ENCODE measurements at regions not wholly inside any gene's neighbourhood (a gene's known extent, or its start where the extent isn't known, plus 50 kb on each side); places are given as distances from the start of the nearest gene placed in this dataset.

- CTCF ChIA-PET = no interaction called here
- DNase-seq = no peak
- no peak for ATAC-seq
- no peaks in the 10 kb centered on the region for H3K4me1 Mint-ChIP-seq
- H3K9me3 Mint-ChIP-seq (ENCODE audit: low read depth) = peaks cover 23% of the 10 kb centered on the region
- H3K27me3 Mint-ChIP-seq = no peaks in the 10 kb centered on the region
- no peaks in the 10 kb centered on the region for H3K36me3 Mint-ChIP-seq
- H3K27ac Mint-ChIP-seq = no peak overlapping the region
- no peak overlapping the region for H3K4me3 Mint-ChIP-seq
These were observed 1088.7 kb upstream of the AUTS2 start for GRCh38 chr7:68509603-68510002.

- H3K36me3 Mint-ChIP-seq = no peaks in the 10 kb centered on the region
- H3K27me3 Mint-ChIP-seq = no peaks in the 10 kb centered on the region
- H3K27ac Mint-ChIP-seq = no peak overlapping the region
- ATAC-seq (no peak), DNase-seq (no peak)
- no peak overlapping the region for H3K4me3 Mint-ChIP-seq
- no peaks in the 10 kb centered on the region for H3K4me1 Mint-ChIP-seq
- CTCF ChIA-PET = no interaction called here
- peaks cover 20% of the 10 kb centered on the region for H3K9me3 Mint-ChIP-seq (ENCODE audit: low read depth)
These were observed 1087.0 kb upstream of the AUTS2 start for GRCh38 chr7:68511281-68511680.

- ATAC-seq (no peak), DNase-seq (no peak)
- Mint-ChIP-seq H3K27ac (no peak overlapping the region), H3K4me1 (no peaks in the 10 kb centered on the region), H3K4me3 (no peak overlapping the region), H3K36me3 (no peaks in the 10 kb centered on the region), H3K9me3 (ENCODE audit: low read depth) (peaks cover 17% of the 10 kb centered on the region), H3K27me3 (no peaks in the 10 kb centered on the region)
- CTCF ChIA-PET = no interaction called here
These were observed 1085.8 kb upstream of the AUTS2 start for GRCh38 chr7:68512466-68512865.

- Mint-ChIP-seq H3K27me3 (no peaks in the 10 kb centered on the region), H3K4me3 (no peak overlapping the region), H3K9me3 (ENCODE audit: low read depth) (peaks cover 20% of the 10 kb centered on the region), H3K27ac (no peak overlapping the region), H3K36me3 (no peaks in the 10 kb centered on the region), H3K4me1 (no peaks in the 10 kb centered on the region)
- ATAC-seq = no peak
- CTCF ChIA-PET = no interaction called here
- DNase-seq = no peak
These were observed 1080.2 kb upstream of the AUTS2 start for GRCh38 chr7:68518060-68518459.

GRCh38 chr7:68524126-68524525 is 1074.1 kb upstream of the AUTS2 start:
- Mint-ChIP-seq H3K4me1 (no peaks in the 10 kb centered on the region), H3K9me3 (ENCODE audit: low read depth) (peaks cover 34% of the 10 kb centered on the region), H3K36me3 (no peaks in the 10 kb centered on the region), H3K27me3 (no peaks in the 10 kb centered on the region), H3K4me3 (no peak overlapping the region), H3K27ac (no peak overlapping the region)
- no peak for DNase-seq
- CTCF ChIA-PET = no interaction called here
- no peak for ATAC-seq

- Mint-ChIP-seq H3K36me3 (no peaks in the 10 kb centered on the region), H3K4me3 (no peak overlapping the region), H3K27ac (no peak overlapping the region), H3K27me3 (no peaks in the 10 kb centered on the region), H3K9me3 (ENCODE audit: low read depth) (peaks cover 27% of the 10 kb centered on the region), H3K4me1 (no peaks in the 10 kb centered on the region)
- ATAC-seq (no peak), DNase-seq (no peak)
- CTCF ChIA-PET = no interaction called here
These were observed 1069.1 kb upstream of the AUTS2 start for GRCh38 chr7:68529221-68529620.

- ATAC-seq (no peak), DNase-seq (no peak)
- Mint-ChIP-seq H3K27me3 (no peaks in the 10 kb centered on the region), H3K9me3 (ENCODE audit: low read depth) (peaks cover 12% of the 10 kb centered on the region), H3K36me3 (no peaks in the 10 kb centered on the region), H3K27ac (no peak overlapping the region), H3K4me1 (no peaks in the 10 kb centered on the region), H3K4me3 (no peak overlapping the region)
- CTCF ChIA-PET = no interaction called here
These were observed 1063.0 kb upstream of the AUTS2 start for GRCh38 chr7:68535266-68535665.

GRCh38 chr7:68537051-68537773 is 1061.1 kb upstream of the AUTS2 start:
- Mint-ChIP-seq H3K27me3 (no peaks in the 10 kb centered on the region), H3K9me3 (ENCODE audit: low read depth) (peaks cover 15% of the 10 kb centered on the region), H3K27ac (no peak overlapping the region), H3K36me3 (no peaks in the 10 kb centered on the region), H3K4me3 (no peak overlapping the region), H3K4me1 (no peaks in the 10 kb centered on the region)
- CTCF ChIA-PET = no interaction called here
- no peak for ATAC-seq
- DNase-seq = no peak

GRCh38 chr7:68537774-68538071 is 1060.6 kb upstream of the AUTS2 start:
- no peaks in the 10 kb centered on the region for H3K4me1 Mint-ChIP-seq
- CTCF ChIA-PET = no interaction called here
- no peaks in the 10 kb centered on the region for H3K27me3 Mint-ChIP-seq
- no peak for ATAC-seq
- no peak overlapping the region for H3K27ac Mint-ChIP-seq
- no peak overlapping the region for H3K4me3 Mint-ChIP-seq
- peaks cover 16% of the 10 kb centered on the region for H3K9me3 Mint-ChIP-seq (ENCODE audit: low read depth)
- no peak for DNase-seq
- H3K36me3 Mint-ChIP-seq = no peaks in the 10 kb centered on the region

GRCh38 chr7:68542831-68543230 is 1055.4 kb upstream of the AUTS2 start:
- Mint-ChIP-seq H3K9me3 (ENCODE audit: low read depth) (peaks cover 23% of the 10 kb centered on the region), H3K4me1 (no peaks in the 10 kb centered on the region)
- CTCF ChIA-PET = no interaction called here

GRCh38 chr7:68544851-68545250 is 1053.4 kb upstream of the AUTS2 start:
- DNase-seq (no peak), ATAC-seq (no peak)
- no peak overlapping the region for H3K4me3 Mint-ChIP-seq
- no peaks in the 10 kb centered on the region for H3K27me3 Mint-ChIP-seq
- no peaks in the 10 kb centered on the region for H3K36me3 Mint-ChIP-seq
- no peaks in the 10 kb centered on the region for H3K4me1 Mint-ChIP-seq
- no peak overlapping the region for H3K27ac Mint-ChIP-seq
- CTCF ChIA-PET = no interaction called here
- H3K9me3 Mint-ChIP-seq (ENCODE audit: low read depth) = peaks cover 18% of the 10 kb centered on the region

More at GRCh38 chr7:68542831-68543230, 1055.4 kb upstream of the AUTS2 start:
- no peak for DNase-seq
- no peaks in the 10 kb centered on the region for H3K36me3 Mint-ChIP-seq
- H3K27ac Mint-ChIP-seq = no peak overlapping the region
- no peaks in the 10 kb centered on the region for H3K27me3 Mint-ChIP-seq
- ATAC-seq = no peak
- no peak overlapping the region for H3K4me3 Mint-ChIP-seq

GRCh38 chr7:68547181-68547580 is 1051.1 kb upstream of the AUTS2 start:
- H3K27ac Mint-ChIP-seq = no peak overlapping the region
- H3K4me1 Mint-ChIP-seq = no peaks in the 10 kb centered on the region
- CTCF ChIA-PET = no interaction called here
- H3K36me3 Mint-ChIP-seq = no peaks in the 10 kb centered on the region
- DNase-seq (no peak), ATAC-seq (no peak)
- no peaks in the 10 kb centered on the region for H3K27me3 Mint-ChIP-seq
- peaks cover 13% of the 10 kb centered on the region for H3K9me3 Mint-ChIP-seq (ENCODE audit: low read depth)
- H3K4me3 Mint-ChIP-seq = no peak overlapping the region

GRCh38 chr7:68547799-68548198 is 1050.5 kb upstream of the AUTS2 start:
- ATAC-seq (no peak), DNase-seq (no peak)
- Mint-ChIP-seq H3K36me3 (no peaks in the 10 kb centered on the region), H3K4me1 (no peaks in the 10 kb centered on the region), H3K27ac (no peak overlapping the region), H3K27me3 (no peaks in the 10 kb centered on the region), H3K9me3 (ENCODE audit: low read depth) (peaks cover 12% of the 10 kb centered on the region), H3K4me3 (no peak overlapping the region)
- CTCF ChIA-PET = no interaction called here

- DNase-seq (no peak), ATAC-seq (no peak)
- Mint-ChIP-seq H3K27ac (no peak overlapping the region), H3K4me3 (no peak overlapping the region), H3K4me1 (no peaks in the 10 kb centered on the region), H3K9me3 (ENCODE audit: low read depth) (peaks cover 14% of the 10 kb centered on the region), H3K27me3 (no peaks in the 10 kb centered on the region), H3K36me3 (no peaks in the 10 kb centered on the region)
- CTCF ChIA-PET = no interaction called here
These were observed 1048.2 kb upstream of the AUTS2 start for GRCh38 chr7:68550027-68550426.

- H3K27ac Mint-ChIP-seq = no peak overlapping the region
- H3K27me3 Mint-ChIP-seq = no peaks in the 10 kb centered on the region
- H3K36me3 Mint-ChIP-seq = no peaks in the 10 kb centered on the region
- ATAC-seq (no peak), DNase-seq (no peak)
- H3K4me1 Mint-ChIP-seq = no peaks in the 10 kb centered on the region
- peaks cover 14% of the 10 kb centered on the region for H3K9me3 Mint-ChIP-seq (ENCODE audit: low read depth)
- no peak overlapping the region for H3K4me3 Mint-ChIP-seq
- CTCF ChIA-PET = no interaction called here
These were observed 1047.6 kb upstream of the AUTS2 start for GRCh38 chr7:68550635-68551034.
